ENCODE measurements at regions not wholly inside any gene's neighbourhood (a gene's known extent, or its start where the extent isn't known, plus 50 kb on each side); places are given as distances from the start of the nearest gene placed in this dataset.
"Not testable (repeated sequence)": the region's sequence is repeated elsewhere in the genome, so short reads cannot be mapped to it uniquely, and the experiment has no call there.

DNA sequence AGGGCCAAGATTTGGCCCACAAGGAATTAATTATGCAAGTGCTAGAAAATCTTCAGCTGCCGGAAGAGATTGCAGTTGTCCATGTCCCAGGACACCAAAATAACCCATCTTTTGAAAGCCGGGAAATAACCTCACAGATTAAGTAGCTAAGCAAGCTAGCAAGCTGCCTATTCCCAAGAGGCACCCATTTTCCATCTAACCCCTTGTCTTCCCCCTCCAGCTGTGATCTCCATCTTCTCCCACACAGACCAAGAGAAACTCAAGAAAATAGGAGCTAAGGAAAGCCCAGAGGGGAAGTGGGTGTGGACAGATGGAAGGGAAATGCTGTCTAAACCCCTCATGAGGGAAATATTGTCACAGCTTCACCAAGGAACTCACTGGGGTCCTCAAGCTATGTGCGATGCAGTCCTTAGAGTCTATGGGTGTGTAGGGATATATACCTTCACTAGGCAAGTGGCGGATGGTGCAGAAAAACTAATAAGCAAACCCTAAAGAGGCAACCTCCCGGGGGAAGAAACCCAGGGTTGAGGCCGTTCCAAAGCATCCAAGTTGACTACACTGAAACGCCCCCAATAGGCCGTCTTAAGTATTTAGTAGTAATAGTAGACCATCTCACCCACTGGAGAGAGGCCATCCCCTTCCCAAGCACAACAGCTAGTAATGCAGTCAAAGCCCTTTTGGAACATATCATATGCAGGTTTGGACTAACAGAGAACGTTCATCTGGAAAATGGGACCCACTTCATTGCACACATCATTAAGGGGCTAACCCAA lies 64.3 kb upstream of the PRSS16 start:
- in situ Hi-C loops (cut with HindIII; ENCODE audit: low sequenced_read_pairs), result no loop called here
- no peak for DNase-seq (ENCODE audit: low read depth)

DNA sequence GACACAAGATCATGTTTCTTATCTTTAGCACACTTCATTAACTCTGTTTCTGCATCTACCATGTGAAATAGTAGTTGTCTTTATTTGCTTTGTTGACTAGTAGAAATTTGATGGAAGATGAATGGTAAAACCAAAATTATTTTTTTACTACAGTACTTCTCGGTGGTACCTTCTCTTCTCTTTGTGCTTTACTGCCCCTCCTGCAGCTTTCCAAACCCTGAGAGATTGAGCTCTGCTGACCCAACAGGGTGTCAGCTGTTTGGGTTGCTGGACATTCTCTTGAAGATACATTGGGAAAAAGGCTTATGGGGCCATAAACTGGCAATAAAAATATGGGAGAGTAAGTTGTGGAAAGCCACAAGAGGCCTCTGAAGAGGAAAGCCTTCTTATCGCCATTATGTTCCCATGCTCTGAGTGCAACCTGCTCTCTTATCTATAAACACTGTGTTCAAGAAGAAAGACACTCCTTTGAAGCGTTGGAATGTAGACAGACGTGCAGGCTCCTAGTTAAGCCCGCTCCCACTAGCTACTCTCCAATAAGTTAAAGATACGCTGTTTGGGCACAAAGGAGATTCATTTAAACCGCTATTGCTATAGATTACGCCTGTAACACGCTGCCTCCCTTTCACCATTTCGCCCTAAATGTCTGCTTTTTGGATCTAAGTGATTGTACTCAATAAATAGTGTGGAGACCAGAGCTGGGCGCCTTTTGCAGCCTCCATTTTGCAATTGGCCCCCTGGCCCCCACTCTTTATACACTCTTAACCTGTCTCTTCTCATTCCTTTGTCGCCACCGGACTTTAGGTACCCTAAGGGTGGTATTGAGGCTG lies 60.1 kb upstream of the PRSS16 start:
- no peak for DNase-seq (ENCODE audit: low read depth)
- peak overlapping the region; percentile 57 for H3K4me3 ChIP-seq (ENCODE audit: low read depth, low read length)
- in situ Hi-C loops (cut with HindIII; ENCODE audit: low sequenced_read_pairs), result no loop called here
- TF ChIP-seq, protein P1, sequence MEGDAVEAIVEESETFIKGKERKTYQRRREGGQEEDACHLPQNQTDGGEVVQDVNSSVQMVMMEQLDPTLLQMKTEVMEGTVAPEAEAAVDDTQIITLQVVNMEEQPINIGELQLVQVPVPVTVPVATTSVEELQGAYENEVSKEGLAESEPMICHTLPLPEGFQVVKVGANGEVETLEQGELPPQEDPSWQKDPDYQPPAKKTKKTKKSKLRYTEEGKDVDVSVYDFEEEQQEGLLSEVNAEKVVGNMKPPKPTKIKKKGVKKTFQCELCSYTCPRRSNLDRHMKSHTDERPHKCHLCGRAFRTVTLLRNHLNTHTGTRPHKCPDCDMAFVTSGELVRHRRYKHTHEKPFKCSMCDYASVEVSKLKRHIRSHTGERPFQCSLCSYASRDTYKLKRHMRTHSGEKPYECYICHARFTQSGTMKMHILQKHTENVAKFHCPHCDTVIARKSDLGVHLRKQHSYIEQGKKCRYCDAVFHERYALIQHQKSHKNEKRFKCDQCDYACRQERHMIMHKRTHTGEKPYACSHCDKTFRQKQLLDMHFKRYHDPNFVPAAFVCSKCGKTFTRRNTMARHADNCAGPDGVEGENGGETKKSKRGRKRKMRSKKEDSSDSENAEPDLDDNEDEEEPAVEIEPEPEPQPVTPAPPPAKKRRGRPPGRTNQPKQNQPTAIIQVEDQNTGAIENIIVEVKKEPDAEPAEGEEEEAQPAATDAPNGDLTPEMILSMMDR (IDR thresholded peaks at IDR 0.05; ENCODE audit: low read depth, low read length, missing control alignments), result no peak

More for the DNA sequence above, 64.3 kb upstream of the PRSS16 start:
- H3K4me3 ChIP-seq (ENCODE audit: low read depth, low read length), result no peak overlapping the region
- TF ChIP-seq, protein P1 (IDR thresholded peaks at IDR 0.05; ENCODE audit: low read depth, low read length, missing control alignments), result no peak

DNA sequence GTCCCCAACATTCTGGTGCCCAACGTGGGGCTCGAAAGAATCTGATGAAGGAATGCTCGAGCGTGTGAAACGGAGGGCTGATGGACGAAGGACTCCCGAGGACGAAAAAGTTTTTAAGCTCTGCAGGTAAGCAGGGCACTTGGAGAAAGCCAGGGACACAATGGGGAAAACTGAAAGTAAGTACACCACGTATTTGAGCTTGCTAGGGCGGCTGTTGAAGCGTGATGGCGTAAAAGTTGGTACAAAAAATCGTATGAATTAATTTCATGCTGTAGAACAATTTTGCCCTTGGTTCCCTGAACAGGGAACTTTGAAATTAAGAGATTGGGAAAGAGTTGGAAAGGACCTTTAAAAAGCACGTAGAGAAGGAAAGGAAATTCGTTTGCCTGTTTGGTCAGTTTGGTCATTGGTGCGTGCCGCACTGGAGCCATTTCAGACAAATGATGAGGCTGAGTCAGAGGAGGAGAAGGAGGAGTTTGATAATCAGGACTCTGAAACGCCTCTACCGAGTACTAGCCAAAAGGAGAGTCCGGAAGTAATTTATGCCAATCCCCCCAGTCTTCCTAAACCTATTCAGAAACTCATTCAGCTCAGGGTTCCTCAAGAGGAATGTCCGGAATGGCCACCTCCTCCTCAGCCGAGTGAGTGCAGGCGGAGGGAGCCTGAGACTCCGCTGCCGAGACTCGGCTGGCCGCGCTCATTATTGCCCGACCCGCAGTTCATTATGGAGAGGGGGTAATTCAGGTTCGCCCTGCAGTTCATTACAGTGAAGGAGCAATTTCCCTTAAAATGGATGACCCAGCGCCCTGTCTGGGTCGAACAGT lies 59.2 kb upstream of the PRSS16 start:
- TF ChIP-seq, protein P1 (IDR thresholded peaks at IDR 0.05; ENCODE audit: low read depth, low read length, missing control alignments), result no peak
- DNase-seq (ENCODE audit: low read depth), result peak; percentile 59
- peak overlapping the region; percentile 57 for H3K4me3 ChIP-seq (ENCODE audit: low read depth, low read length)
- in situ Hi-C loops (cut with HindIII; ENCODE audit: low sequenced_read_pairs), result no loop called here

DNA sequence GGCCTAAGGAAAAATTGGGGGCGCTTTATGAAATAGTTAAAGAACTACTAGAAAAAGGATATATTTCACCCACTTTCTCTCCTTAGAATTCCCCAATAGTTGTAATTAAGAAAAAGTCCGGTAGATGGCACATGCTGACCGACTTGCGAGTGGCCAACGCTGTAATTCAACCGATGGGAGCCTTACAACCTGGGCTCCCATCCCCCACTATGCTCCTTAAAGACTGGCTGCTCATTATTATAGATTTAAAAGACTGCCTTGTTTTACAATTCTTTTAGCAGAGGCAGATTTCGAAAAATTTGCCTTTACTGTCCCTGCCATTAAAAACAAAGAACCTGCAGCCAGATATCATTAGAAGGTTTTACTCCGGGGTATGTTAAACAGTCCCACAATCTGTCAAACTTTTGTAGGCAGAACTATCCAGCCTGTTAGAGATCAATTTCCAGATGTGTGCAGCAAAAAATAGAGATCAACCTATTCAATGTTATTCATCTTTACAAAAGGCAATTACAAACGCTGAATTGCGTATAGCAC lies 58.5 kb upstream of the PRSS16 start:
- peak overlapping the region; percentile 57 for H3K4me3 ChIP-seq (ENCODE audit: low read depth, low read length)
- in situ Hi-C loops (cut with HindIII; ENCODE audit: low sequenced_read_pairs), result no loop called here
- DNase-seq (ENCODE audit: low read depth), result peak; percentile 69
- TF ChIP-seq, protein P1 (IDR thresholded peaks at IDR 0.05; ENCODE audit: low read depth, low read length, missing control alignments), result peak; percentile 67

DNA sequence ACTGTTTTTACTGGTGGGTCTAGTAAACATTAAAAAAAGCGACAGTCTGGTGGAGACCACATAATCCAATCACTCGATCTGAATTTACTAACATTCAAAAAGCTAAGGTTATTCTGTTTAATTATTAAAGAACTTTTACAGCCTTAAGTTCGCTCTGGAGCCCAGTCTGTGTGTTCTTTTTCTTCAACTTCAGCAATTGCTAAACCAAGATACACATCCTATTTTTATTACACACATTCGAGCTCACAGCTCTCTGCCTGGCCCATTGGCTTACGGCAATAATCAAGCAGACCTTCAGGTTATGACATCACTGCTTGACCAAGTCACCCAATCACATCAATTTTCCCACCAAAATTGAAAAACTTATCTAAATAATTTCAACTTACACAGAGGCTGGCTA lies 57.4 kb upstream of the PRSS16 start:
- no peak for DNase-seq (ENCODE audit: low read depth)
- H3K4me3 ChIP-seq (ENCODE audit: low read depth, low read length), result no peak overlapping the region
- in situ Hi-C loops (cut with HindIII; ENCODE audit: low sequenced_read_pairs), result no loop called here
- TF ChIP-seq, protein P1 (IDR thresholded peaks at IDR 0.05; ENCODE audit: low read depth, low read length, missing control alignments), result no peak

DNA sequence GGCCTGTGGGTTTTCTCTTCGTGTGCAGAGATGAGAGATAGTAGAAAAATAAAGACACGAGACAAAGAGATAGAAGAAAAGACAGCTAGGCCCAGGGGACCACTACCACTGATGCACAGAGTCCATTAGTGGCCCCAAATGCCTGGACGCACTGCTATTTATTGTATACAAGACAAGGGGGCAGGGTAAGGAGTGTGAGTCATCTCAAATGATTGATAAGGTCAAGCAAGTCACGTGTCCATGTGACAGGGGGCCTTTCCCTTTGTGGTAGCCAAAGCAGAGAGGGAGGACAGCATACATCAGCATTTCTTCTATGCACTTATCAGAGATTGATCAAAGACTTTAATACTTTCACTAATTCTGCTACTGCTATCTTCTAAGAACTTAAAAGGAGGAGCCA lies 53.0 kb upstream of the PRSS16 start:
- H3K4me3 ChIP-seq (ENCODE audit: low read depth, low read length); in situ Hi-C loops (cut with HindIII; ENCODE audit: low sequenced_read_pairs); DNase-seq (ENCODE audit: low read depth): not testable (repeated sequence)

DNA sequence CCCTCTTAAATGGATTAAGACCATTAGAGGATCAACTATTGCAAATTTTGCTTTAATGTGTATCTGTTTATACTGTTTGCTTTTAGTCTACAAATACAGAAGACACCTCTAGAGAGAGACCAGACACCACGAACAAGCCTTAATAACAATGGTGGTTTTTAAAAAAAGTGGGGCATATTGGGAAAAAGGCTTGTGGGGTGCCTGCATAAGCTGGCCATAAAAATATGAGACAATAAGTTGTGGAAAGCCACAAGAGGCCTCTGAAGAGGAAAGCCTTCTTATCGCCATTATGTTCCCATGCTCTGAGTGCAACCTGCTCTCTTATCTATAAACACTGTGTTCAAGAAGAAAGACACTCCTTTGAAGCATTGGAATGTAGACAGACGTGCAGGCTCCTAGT lies 52.0 kb upstream of the PRSS16 start:
- H3K4me3 ChIP-seq (ENCODE audit: low read depth, low read length); in situ Hi-C loops (cut with HindIII; ENCODE audit: low sequenced_read_pairs); DNase-seq (ENCODE audit: low read depth): not testable (repeated sequence)
